ENCODE measurements at regions not wholly inside any gene's neighbourhood (a gene's known extent, or its start where the extent isn't known, plus 50 kb on each side); places are given as distances from the start of the nearest gene placed in this dataset.

GRCh38 chr11:26777372-26777808 lies 55.5 kb upstream of the SLC5A12 start:
- no peak for DNase-seq (ENCODE audit: low read depth)

- peak; percentile 79 for DNase-seq (ENCODE audit: low read depth)
Measured at GRCh38 chr11:26778000-26778757, 56.3 kb upstream of the SLC5A12 start.

- DNase-seq (ENCODE audit: low read depth) = peak; percentile 6
Measured at GRCh38 chr11:26779074-26779865, 57.4 kb upstream of the SLC5A12 start.

DNA sequence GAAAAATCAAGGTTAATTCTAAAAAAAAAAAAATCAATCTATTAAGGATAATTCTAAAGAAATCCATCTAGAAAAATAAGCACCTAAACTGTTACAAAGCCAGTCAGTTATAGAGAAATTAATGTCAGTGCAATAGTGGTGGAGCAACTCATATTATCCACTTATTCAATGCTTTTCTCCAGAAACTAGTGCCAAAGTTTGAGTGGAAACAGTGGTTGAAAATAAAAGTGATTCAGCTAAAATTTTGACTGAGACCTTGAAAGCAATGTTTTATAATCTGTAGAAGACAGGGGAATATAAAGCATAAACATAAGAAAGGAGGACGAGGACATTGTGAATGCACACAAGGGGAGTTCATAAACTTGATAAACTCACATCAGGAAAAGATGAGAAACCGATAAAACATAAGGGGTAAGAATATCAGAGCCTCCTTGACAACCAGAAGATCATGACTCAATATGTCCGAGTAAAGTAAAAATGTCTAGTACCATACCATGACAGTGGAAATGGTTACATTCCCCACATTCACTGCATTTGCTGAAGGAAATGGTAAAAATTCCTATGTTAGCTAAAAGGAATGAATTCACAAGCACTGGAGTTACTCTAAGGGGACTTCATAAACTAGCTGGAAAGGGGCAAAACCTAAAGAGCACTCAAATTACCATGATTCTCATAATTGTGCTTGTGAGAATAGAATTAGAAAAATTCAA lies 58.7 kb upstream of the SLC5A12 start:
- DNase-seq (ENCODE audit: low read depth) = peak; percentile 65

DNA sequence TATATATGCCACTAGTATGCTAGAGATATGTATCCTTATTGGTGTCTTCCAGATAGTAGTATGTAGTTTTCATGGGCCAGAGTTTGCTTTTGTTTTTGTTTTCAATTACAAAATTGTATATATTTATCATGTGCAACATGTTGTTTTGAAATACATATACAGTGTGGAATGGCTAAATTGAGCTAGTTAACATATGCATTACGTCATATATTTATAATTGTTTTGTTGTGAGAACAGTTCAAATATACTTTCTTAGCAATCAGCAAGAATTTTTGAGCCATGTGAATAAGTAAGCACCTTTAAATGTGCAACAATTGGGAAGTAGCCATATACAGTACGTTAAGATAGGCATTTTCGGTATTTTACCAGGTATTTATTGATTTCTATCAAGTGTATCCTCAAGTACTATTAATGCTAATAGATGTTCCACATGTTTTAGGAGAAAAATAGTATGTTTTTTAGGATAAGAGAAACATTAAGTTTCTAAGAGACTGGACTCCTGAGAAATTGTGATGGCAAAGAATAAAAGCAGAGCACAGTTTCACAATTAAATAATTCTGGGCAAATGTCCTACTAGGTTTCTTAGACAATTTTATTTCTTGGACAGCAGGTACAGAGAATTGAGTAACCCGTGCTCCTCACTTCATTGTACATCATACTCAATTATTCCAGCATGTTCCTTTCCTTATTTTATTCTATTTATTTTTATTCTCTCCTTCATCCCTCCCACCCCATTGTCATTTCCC lies 60.5 kb upstream of the SLC5A12 start:
- DNase-seq (ENCODE audit: low read depth) = no peak

DNA sequence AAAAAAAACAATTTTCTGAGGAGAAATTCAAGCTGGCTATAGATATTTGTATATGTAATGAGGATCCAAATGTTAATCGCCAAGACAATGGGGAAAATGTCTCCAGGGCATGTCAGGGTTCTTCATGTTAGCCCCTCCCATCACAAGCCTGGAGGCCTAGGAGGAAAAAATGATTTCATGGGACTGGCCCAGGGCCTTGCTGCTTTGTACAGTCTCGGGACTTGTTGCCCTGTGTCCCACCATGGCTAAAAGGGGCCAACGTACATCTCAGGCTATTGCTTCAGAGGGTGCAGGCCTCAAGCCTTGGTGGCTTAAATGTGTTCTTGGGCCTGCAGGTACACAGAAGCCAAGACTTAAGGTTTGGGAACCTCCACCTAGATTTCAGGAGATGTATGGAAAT lies 62.1 kb upstream of the SLC5A12 start:
- DNase-seq (ENCODE audit: low read depth) = no peak

GRCh38 chr11:26790738-26791137 lies 68.9 kb upstream of the SLC5A12 start:
- no peak for DNase-seq (ENCODE audit: low read depth)

- DNase-seq (ENCODE audit: low read depth) = peak; percentile 19
Measured at GRCh38 chr11:26792941-26793340, 71.1 kb upstream of the SLC5A12 start.

DNA sequence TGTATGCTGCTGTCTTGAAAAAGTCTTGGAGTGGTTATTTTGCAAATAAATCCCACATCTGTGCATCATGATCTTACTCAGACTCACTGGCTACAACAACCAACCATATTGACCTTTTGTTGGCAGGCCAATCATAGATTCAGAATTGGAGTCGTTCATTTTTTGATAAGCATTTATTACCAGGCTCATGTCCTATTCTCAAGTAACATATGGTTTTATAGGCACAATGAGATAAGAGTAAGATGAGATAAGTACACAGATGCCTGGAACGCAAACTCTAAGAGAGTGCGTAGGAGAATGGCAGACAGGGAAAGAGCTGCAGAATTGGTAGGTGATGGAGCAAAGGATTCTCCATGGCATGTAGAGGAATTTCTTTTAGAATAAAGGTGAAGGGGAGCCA lies 71.6 kb upstream of the SLC5A12 start:
- no peak for DNase-seq (ENCODE audit: low read depth)

- peak; percentile 14 for DNase-seq (ENCODE audit: low read depth)
Measured at GRCh38 chr11:26801601-26802000, 79.7 kb upstream of the SLC5A12 start.

- no peak for DNase-seq (ENCODE audit: low read depth)
Measured at GRCh38 chr11:26805001-26805400, 83.1 kb upstream of the SLC5A12 start.

GRCh38 chr11:26806219-26806618 lies 84.4 kb upstream of the SLC5A12 start:
- peak; percentile 57 for DNase-seq (ENCODE audit: low read depth)

GRCh38 chr11:26820739-26821138 lies 98.9 kb upstream of the SLC5A12 start:
- peak; percentile 89 for DNase-seq (ENCODE audit: low read depth)

DNA sequence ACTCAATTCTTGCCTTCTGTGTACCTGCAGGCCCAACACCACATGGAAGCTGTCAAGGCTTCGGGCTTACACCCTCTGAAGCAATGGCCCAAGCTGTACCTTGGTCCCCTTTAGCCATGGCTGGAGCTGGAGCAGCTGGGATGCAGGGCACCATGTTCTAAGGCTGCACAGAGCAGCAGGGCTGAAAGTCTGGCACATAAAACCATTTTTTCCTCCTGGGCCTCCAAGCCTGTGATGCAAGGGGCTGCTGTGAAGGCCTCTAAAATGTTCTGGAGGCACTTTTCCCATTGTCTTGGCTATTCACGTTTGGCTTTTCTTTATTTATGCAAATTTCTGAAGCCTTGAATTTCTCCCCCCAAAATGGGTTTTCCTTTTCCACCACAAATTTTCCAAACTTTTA lies 102.1 kb upstream of the SLC5A12 start:
- no peak for DNase-seq (ENCODE audit: low read depth)

- peak; percentile 85 for DNase-seq (ENCODE audit: low read depth)
Measured at GRCh38 chr11:26827567-26828081, 105.8 kb upstream of the SLC5A12 start.

GRCh38 chr11:26828288-26828687 lies 106.4 kb upstream of the SLC5A12 start:
- no peak for DNase-seq (ENCODE audit: low read depth)

DNA sequence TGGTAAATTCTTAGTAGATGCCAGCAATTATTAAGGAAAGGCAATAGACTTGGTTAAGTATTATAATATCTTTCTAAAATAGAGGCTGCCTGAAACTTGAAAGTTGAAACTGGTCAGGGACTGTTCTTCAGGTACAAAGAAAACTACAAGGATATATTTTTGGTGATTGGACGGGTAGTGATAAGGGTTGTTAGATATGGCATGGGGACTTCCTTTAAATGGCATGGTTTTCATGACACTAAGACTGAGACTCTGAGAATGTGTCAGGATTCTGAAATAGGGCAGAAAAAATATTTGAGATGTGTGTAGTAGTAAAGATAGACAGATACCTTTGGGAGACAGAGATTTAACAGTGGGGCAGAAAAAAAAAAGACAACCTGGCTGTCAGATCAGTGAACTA lies 108.4 kb upstream of the SLC5A12 start:
- DNase-seq (ENCODE audit: low read depth) = no peak

DNA sequence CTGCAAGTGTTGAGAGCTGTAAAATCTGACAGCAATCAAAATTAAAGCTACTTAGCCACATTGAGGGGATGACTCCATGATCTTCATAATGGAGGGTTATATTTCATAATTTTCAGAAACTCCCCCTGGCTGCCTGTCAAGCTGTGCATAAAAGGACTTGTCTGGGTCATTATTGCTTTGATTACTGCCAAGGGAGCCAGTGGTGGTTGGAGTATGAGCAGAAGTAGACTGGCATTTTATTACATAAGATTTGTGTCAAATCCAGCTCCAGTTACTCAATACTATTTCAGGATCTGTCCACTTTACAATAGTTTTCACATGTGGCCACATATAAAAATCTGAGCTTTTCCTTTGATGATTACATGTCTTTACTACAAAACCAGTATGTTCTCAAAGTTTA lies 108.9 kb upstream of the SLC5A12 start:
- no peak for DNase-seq (ENCODE audit: low read depth)

- DNase-seq (ENCODE audit: low read depth) = peak; percentile 11
Measured at GRCh38 chr11:26834601-26835000, 112.7 kb upstream of the SLC5A12 start.

- no peak for DNase-seq (ENCODE audit: low read depth)
Measured at GRCh38 chr11:26835611-26836010, 113.8 kb upstream of the SLC5A12 start.

DNA sequence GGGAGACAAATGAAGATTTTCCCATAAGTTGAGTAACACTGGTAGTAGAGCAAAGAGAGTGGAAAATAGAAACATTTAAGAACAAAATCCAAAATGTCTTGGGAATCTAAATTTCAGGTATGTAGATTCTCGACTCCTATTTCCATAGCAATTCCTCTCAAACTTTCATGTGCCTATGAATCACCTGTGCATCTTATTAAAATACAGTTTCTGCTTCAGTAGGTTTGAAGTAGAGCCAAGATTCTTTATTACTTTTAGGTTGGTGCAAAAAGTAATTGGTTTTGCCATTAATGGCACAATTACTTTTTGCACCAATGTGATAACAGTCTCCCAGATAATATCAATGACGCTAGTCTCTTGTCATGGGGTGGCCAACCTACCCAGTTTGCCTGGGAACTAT lies 115.3 kb upstream of the SLC5A12 start:
- no peak for DNase-seq (ENCODE audit: low read depth)

Measured in EH (cell line).